DMS79 treated with DMSO at 0.1 percent for 48 hours (cell line): ENCODE measurements at regions not wholly inside any gene's neighbourhood (a gene's known extent, or its start where the extent isn't known, plus 50 kb on each side); places are given as distances from the start of the nearest gene placed in this dataset.

Experiments used
- DNase-seq: peaks from one replicate; lab custom pipeline; 2025; lab: John Stamatoyannopoulos, UW

DNA sequence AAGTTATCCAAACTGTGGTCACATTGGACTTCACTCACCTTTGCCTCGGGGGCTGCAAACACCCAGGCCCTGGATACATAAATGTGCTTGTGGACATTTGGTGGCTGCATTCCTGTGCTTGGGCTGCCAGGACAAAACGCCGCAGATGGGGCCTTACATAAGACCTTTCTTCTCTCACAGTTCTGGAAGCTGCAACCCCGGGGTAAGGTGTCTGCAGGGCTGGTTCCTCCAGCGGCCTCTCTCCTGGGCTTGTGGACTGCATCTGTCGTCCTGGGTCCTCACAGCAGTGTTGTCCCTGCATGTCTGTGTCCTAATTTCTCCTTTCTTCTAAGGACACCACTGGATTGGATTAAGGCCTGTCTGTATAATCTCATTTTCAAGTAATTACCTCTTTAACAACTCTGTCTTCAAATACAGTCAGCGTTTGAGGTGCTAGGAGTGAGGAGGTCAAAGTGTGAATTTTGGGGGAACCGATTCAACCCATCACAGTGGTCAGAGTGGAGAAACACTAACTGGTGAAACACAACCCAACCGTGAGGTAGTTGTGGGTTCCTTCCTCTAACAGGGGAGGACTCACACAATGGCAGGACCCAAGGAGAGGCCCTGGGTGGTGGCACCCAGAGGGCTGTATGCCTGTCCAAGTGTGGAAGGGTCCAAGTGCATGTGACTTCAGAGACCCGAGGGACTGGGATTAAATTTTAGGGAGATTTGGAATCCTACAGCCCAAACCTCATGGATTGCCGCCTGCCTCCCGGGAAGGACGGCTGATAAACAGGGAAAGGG lies 415.6 kb downstream of the IRX2 start:
- DNase-seq = no peak

GRCh38 chr5:2335125-2335732 lies 416.2 kb downstream of the IRX2 start:
- DNase-seq = no peak

- peak; percentile 31 for DNase-seq
These were observed 416.8 kb downstream of the IRX2 start for GRCh38 chr5:2334719-2335118.

DNA sequence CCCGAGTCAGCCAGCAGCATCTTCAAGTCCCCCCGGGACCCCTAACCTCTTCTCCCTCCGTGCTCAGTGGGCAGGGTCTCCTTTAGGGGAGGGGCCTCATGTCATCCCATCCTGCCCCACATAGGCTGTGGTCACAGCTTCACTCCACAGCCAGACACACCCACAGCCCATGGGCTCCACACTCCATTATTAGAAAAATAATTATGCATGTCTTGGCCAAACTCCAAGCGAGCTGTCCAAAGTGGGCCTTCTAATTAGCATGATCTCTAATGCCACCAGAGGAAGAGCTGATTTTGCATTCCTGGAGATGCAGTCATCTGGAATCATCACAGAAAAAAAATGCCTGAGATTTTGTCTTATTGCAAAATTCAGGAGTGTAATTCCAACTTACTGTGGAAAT lies 418.2 kb downstream of the IRX2 start:
- DNase-seq = no peak

GRCh38 chr5:2332521-2332920 lies 419.0 kb downstream of the IRX2 start:
- DNase-seq = no peak

DNA sequence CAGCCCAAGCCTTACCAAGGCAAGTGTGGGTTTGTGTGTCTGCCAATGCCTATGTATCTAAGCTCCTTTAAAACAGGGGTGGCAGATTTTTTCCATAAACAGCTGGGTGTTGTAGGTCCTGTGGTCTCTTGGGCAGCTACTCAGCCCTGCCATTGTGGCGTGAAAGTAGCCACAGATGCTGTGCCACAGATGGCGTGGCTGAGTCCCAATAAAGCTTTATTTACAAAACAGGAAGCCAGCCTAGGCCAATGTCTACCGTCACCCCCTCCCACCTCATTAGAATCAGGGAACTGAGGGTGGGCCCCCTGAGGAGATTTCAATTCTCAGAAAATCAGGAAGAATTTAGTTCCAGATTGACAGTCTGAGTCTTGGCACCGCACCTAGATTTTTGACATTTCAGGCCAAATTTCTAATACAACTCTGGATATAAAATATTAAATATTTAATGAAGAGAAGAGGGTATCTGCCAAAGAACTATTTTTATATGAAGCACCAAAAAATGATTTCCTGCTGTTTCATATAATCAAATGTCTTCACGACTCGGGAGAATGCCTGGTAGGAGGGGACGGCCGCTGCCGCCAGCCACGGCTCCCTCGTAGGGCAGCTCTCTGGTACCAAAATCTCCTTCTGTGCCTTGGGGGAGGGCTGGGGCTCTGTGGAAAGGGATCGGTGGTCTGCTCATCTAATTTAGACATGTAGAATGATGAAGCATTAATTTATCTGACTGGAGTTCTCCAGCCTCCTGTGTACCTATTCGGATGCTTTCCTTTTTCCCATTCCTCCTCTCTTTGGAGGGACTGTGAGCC lies 420.9 kb downstream of the IRX2 start:
- DNase-seq = no peak

DNA sequence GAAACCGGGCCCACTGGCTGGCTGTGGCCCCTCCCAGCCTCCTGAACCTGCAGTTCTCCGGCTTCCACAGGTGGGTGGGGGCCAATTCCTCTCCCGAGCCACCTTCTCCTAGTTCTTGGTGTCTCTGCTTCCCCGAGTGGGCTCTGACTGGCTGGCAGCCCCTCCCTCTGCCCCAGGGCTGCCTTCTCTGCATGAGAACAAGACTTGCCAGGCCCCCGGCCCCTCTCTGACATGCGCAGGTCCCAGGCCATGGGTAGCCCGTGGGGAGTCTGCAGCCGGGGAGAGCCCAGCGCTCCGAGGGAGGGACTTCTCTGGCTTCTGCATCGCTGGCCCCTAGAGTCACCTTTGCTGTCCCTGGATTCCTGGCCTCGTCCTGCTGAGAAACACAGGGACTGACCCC lies 421.7 kb downstream of the IRX2 start:
- DNase-seq = no peak

DNA sequence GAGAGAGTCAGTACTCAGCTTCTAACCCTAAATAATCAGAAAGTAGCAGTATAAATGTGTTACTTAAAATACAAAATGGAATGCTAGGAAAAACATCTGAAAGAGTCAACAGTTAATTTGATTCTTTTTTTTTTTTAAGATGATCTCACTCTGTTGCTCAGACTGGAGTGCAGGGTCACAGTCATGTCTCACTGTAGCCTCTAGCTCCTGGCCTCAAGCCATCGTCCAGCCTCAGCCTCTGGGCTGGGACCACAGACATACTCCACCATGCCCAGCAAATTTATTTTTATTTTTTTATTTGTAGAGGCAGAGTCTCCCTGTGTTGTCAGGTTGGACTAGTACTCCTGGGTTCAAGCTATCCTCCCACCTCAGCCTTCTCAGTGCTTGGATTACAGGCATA lies 424.9 kb downstream of the IRX2 start:
- no peak for DNase-seq

GRCh38 chr5:2324788-2325187 lies 426.7 kb downstream of the IRX2 start:
- DNase-seq = no peak

- no peak for DNase-seq
These were observed 430.9 kb downstream of the IRX2 start for GRCh38 chr5:2320611-2321010.

GRCh38 chr5:2317540-2317939 lies 433.9 kb downstream of the IRX2 start:
- no peak for DNase-seq

DNA sequence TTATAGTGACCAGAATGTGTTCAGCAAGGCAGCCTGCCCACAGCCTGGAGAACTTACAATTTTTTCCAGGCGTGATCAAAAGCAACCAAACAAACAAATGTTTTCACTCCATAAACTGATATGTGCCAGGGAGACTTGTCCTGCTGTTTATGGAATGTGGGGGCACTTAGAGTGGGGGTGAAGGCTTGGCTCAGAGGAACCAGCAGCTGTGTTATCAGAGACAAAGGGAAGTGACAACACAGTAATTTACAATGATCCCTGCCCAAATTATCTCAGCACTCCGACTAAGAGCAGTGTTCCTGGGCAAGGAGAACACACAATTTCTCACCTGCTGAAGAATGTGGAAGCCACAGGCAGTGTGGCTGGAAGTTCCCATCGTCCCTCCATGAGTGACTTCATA lies 429.1 kb upstream of the IRX4 start:
- no peak for DNase-seq

- DNase-seq = no peak
These were observed 428.2 kb upstream of the IRX4 start for GRCh38 chr5:2310946-2311345.

GRCh38 chr5:2307631-2308030 lies 424.9 kb upstream of the IRX4 start:
- no peak for DNase-seq

- no peak for DNase-seq
These were observed 424.0 kb upstream of the IRX4 start for GRCh38 chr5:2306711-2307110.

DNA sequence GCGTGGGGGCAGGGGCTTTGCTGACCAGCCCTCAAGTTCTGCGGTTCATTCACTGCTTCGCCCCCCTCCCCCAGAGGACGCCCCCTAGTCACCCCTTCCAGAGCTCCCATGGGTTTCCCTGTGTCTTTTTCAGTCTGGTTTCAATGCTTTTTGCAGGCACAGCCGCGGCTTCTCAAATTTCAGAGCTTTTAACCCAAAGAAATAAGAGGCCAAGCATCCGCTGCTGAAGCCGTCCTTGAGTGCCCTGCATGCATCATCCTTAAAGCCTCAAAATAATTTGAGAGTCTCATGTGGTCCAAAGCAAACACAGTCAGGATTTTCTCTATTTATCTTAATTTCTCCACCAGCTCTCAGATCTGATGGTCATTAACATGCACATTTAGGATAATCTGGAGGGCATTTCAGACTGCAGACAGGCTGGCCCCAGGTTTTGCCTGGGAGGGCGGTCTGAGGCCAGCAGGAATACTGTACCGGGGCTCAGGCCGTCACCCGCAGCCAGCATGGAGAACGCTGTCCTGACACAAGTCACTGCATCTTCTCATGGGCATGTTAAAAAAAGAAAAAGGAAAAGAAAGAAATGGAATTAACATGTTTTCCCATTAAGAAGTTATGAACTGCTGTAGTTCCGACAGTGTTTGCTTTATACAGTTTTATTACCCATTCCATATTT lies 420.8 kb upstream of the IRX4 start:
- DNase-seq = peak; percentile 54

DNA sequence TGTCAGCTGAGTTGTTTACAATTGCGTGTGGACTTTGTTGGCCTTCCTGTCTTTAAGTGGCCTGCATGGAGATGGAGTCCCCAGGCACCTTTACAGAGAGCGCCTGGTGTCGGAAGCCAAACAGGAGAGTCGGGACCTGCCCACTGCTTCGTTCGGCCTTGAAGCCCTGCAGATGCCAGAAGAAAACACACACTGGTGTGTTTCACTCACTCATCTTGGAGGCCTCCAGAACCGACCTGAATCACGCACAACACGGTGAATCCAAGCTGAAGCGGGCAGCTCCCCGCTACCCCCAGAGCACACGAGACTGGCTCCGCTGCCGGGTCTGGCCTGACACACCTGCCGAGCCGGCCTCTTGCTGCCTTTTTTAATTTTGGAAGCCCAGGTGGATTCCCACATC lies 419.4 kb upstream of the IRX4 start:
- no peak for DNase-seq

- no peak for DNase-seq
These were observed 418.3 kb upstream of the IRX4 start for GRCh38 chr5:2300861-2301574.

GRCh38 chr5:2300421-2300820 lies 417.7 kb upstream of the IRX4 start:
- no peak for DNase-seq

GRCh38 chr5:2299388-2300220 lies 416.9 kb upstream of the IRX4 start:
- no peak for DNase-seq

DNA sequence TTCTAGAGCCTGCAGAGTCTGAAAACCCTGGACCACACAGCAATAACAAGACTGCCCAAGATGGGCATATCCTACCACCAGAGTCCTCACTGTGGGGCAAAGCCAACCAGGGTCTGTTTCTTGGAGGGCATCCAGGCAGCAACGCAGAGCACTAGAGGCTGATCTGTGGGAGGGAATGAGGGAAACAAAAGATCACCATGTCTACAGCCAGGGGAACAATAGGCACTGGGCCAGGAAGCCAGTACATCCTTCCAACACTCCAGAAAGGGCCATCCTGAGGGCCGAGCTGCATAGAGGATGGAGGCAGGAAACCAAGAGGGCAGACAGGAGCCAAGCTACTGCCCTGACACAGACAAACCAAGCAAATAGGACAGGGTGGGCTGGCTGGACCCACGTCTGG lies 416.1 kb upstream of the IRX4 start:
- DNase-seq = no peak
